ENCODE measurements at regions not wholly inside any gene's neighbourhood (a gene's known extent, or its start where the extent isn't known, plus 50 kb on each side); places are given as distances from the start of the nearest gene placed in this dataset.

DNA sequence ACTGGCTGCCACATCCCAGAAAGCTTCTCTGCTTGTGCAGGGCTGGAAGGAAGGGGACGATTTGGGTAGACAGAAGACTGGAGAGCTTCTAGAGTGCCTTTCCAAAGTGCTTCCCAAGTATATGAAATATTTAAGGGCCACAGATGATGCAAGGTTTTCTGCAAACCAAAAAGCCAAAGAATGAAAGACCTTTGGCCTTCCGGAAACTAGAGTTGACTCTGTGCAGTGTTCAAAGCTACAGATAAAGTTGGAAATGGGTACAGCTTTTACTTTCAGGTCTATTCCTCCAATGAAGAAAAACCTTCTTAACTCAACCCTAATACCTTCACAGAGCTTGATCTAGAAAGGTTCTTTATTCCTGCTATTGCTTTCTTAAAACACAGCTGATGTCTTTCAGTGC, 253.0 kb upstream of the KLHL29 start:
- H3K9me3 ChIP-seq: peaks cover 7% of the 10 kb centered on the region; the same call in 2 of the 3 replicates
- ATAC-seq: no peak
- no peak overlapping the region for H3K4me2 ChIP-seq
- WGBS (ENCODE audit: missing lambda C conversion rate): 55% methylated on average over 2 of the region's 2 CpGs
- TF ChIP-seq NFE2L2 (conservative IDR thresholded peaks at IDR 0.05; ENCODE audit: low read length) (no peak), ZSCAN20 (CRISPR knock-in tag; IDR thresholded peaks at IDR 0.05) (no peak)
- TF ChIP-seq, protein P1, sequence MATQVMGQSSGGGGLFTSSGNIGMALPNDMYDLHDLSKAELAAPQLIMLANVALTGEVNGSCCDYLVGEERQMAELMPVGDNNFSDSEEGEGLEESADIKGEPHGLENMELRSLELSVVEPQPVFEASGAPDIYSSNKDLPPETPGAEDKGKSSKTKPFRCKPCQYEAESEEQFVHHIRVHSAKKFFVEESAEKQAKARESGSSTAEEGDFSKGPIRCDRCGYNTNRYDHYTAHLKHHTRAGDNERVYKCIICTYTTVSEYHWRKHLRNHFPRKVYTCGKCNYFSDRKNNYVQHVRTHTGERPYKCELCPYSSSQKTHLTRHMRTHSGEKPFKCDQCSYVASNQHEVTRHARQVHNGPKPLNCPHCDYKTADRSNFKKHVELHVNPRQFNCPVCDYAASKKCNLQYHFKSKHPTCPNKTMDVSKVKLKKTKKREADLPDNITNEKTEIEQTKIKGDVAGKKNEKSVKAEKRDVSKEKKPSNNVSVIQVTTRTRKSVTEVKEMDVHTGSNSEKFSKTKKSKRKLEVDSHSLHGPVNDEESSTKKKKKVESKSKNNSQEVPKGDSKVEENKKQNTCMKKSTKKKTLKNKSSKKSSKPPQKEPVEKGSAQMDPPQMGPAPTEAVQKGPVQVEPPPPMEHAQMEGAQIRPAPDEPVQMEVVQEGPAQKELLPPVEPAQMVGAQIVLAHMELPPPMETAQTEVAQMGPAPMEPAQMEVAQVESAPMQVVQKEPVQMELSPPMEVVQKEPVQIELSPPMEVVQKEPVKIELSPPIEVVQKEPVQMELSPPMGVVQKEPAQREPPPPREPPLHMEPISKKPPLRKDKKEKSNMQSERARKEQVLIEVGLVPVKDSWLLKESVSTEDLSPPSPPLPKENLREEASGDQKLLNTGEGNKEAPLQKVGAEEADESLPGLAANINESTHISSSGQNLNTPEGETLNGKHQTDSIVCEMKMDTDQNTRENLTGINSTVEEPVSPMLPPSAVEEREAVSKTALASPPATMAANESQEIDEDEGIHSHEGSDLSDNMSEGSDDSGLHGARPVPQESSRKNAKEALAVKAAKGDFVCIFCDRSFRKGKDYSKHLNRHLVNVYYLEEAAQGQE (IDR thresholded peaks at IDR 0.05): no peak
- no peak for DNase-seq (ENCODE audit: low read depth in 1 of 2, low spot score in 1 of 2)
- H3K27ac ChIP-seq: no peak overlapping the region
- POLR2A ChIA-PET: no interaction called here
- FAIRE-seq: no peak
- CTCF ChIA-PET: no interaction called here
- no peak overlapping the region for H3K4me3 ChIP-seq
- H3K4me1 ChIP-seq: 0 out of 3 replicates have a peak, but pooled peaks cover 6% of the 10 kb centered on the region

DNA sequence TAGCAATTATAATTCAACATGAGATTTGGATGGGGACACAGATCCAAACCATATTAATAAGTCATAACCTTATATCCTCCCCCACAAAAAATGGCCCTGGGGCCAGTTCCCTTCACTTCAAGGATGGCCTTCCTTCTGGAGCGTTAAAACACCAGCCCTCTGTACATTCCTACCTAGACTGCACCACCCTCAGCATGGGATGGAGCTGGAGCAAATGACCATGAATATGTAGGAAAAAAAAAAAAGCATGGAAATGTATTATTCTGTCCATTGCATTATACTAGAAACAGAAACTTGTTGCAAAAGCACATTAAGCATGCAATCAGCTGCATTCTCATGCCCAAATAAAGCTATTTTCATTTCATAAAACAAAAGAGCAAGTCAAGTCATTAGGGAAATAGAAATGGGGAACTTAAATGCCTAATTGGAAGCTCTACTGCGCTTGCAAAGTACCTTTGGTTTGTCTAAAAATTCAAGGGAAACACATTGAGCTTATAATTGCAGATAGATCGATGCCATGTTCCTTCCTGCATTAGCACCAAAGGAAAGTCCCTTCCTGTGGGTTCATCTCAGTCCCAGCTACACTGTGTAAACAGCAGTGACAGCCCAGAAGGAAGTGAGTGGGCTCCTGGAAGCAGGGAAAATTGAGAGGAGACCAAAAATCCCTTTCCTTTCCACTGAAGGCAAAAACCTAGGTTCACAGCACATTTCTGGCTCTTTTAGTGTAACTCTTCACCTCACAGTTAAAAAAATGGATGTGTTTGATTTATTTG, 252.0 kb upstream of the KLHL29 start:
- FAIRE-seq: no peak
- no peak for ATAC-seq

DNA sequence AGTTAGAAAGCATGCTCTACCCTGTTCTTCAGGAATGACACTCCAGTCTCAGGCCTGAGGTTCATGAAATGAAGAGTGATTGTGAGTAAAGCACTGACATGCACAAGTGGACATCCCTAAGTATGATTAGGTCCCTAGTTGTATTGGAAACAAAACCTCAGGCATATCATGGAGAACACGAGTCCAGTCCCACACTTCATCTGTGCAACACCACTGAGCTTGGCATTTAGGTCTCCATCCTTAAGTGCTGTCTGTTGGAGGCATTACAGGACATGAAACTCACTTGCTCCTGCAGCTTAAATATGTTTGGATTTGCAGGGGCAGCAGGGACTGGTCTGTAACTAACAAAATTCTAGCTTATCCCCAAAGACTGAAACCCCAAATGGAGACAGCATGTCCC, 250.3 kb upstream of the KLHL29 start:
- POLR2A ChIA-PET: no interaction called here
- CTCF ChIA-PET: no interaction called here
- H3K4me1 ChIP-seq: 0 out of 3 replicates have a peak, but pooled peaks cover 6% of the 10 kb centered on the region
- no peak overlapping the region for H3K27ac ChIP-seq
- WGBS (ENCODE audit: missing lambda C conversion rate): 0% methylated on average over 1 of the region's 1 CpG
- H3K9me3 ChIP-seq: no peaks in the 10 kb centered on the region
- TF ChIP-seq, protein P2, sequence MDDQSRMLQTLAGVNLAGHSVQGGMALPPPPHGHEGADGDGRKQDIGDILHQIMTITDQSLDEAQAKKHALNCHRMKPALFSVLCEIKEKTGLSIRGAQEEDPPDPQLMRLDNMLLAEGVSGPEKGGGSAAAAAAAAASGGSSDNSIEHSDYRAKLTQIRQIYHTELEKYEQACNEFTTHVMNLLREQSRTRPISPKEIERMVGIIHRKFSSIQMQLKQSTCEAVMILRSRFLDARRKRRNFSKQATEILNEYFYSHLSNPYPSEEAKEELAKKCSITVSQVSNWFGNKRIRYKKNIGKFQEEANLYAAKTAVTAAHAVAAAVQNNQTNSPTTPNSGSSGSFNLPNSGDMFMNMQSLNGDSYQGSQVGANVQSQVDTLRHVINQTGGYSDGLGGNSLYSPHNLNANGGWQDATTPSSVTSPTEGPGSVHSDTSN (IDR thresholded peaks at IDR 0.05): no peak
- TF ChIP-seq, protein P3, sequence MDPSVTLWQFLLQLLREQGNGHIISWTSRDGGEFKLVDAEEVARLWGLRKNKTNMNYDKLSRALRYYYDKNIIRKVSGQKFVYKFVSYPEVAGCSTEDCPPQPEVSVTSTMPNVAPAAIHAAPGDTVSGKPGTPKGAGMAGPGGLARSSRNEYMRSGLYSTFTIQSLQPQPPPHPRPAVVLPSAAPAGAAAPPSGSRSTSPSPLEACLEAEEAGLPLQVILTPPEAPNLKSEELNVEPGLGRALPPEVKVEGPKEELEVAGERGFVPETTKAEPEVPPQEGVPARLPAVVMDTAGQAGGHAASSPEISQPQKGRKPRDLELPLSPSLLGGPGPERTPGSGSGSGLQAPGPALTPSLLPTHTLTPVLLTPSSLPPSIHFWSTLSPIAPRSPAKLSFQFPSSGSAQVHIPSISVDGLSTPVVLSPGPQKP (IDR thresholded peaks at IDR 0.05; ENCODE audit: low read depth, low read length): no peak
- TF ChIP-seq ZFP36 (IDR thresholded peaks at IDR 0.05; ENCODE audit: borderline replicate concordance, partially characterized antibody) (no peak), FOSB (CRISPR knock-in tag; IDR thresholded peaks at IDR 0.05) (no peak), PHF8 (IDR thresholded peaks at IDR 0.05; ENCODE audit: borderline replicate concordance, low read depth) (no peak), CBX8 (IDR thresholded peaks at IDR 0.05) (no peak), EHF (CRISPR knock-in tag; IDR thresholded peaks at IDR 0.05) (no peak), HEYL (CRISPR knock-in tag; IDR thresholded peaks at IDR 0.05) (no peak), MAZ (IDR thresholded peaks at IDR 0.05; ENCODE audit: borderline replicate concordance, low read depth, low read length) (no peak), CHD2 (IDR thresholded peaks at IDR 0.05; ENCODE audit: low read length, partially characterized antibody) (no peak), ZSCAN20 (CRISPR knock-in tag; IDR thresholded peaks at IDR 0.05) (no peak), POLR2AphosphoS2 (conservative IDR thresholded peaks at IDR 0.05; ENCODE audit: low read length) (no peak), JUNB (IDR thresholded peaks at IDR 0.05) (no peak), RCOR1 (IDR thresholded peaks at IDR 0.05; ENCODE audit: low read depth, low read length) (no peak), NR3C1 (IDR thresholded peaks at IDR 0.05) (no peak), ESRRA (IDR thresholded peaks at IDR 0.05; ENCODE audit: borderline replicate concordance, low read length) (no peak), TP53 (CRISPR knock-in tag; IDR thresholded peaks at IDR 0.05) (no peak), HOXB13 (CRISPR knock-in tag; IDR thresholded peaks at IDR 0.05; ENCODE audit: low read depth) (no peak)
- ATAC-seq (no peak), DNase-seq (ENCODE audit: low read depth in 1 of 2, low spot score in 1 of 2) (no peak), FAIRE-seq (no peak)
- H3K4me2 ChIP-seq: no peak overlapping the region
- H3K4me3 ChIP-seq: no peak overlapping the region

More for the DNA sequence above, 252.0 kb upstream of the KLHL29 start:
- no peak overlapping the region for H3K27ac ChIP-seq
- H3K4me3 ChIP-seq: no peak overlapping the region
- H3K4me2 ChIP-seq: no peak overlapping the region
- 20% methylated on average over 3 of the region's 3 CpGs for WGBS (ENCODE audit: missing lambda C conversion rate)
- ChIA-PET POLR2A (no interaction called here), CTCF (interaction anchor here (0.8 kb wide), 1 partner anchor 27 kb away, joined by 3 read pairs; no protein-coding TSS in a partner anchor)
- peaks cover 7% of the 10 kb centered on the region; the same call in 2 of the 3 replicates for H3K9me3 ChIP-seq
- H3K4me1 ChIP-seq: 0 out of 3 replicates have a peak, but pooled peaks cover 6% of the 10 kb centered on the region
- DNase-seq (ENCODE audit: low read depth in 1 of 2, low spot score in 1 of 2): no peak
- TF ChIP-seq GATA3 (IDR thresholded peaks at IDR 0.05; ENCODE audit: borderline replicate concordance): no peak
- no peak for TF ChIP-seq KDM5A (IDR thresholded peaks at IDR 0.05)
- TF ChIP-seq RFX5 (IDR thresholded peaks at IDR 0.05): no peak
- TF ChIP-seq RAD21 (conservative IDR thresholded peaks at IDR 0.05 in 1 of 2, IDR thresholded peaks at IDR 0.05 in 1 of 2): no peak
- no peak for TF ChIP-seq HEYL (CRISPR knock-in tag; IDR thresholded peaks at IDR 0.05)
- no peak for TF ChIP-seq ZFP36 (IDR thresholded peaks at IDR 0.05; ENCODE audit: borderline replicate concordance, partially characterized antibody)
- no peak for TF ChIP-seq NPAS2 (CRISPR knock-in tag; IDR thresholded peaks at IDR 0.05; ENCODE audit: borderline replicate concordance)
- TF ChIP-seq NFE2L2 (conservative IDR thresholded peaks at IDR 0.05; ENCODE audit: low read length): no peak
